Sciatic nerve (tissue), 2 donors: ENCODE measurements at regions not wholly inside any gene's neighbourhood (a gene's known extent, or its start where the extent isn't known, plus 50 kb on each side); places are given as distances from the start of the nearest gene placed in this dataset.
"Not testable (repeated sequence)": the region's sequence is repeated elsewhere in the genome, so short reads cannot be mapped to it uniquely, and the experiment has no call there.

Experiments used
- ATAC-seq: fragments of 200-7000 bp; cut with Tn5 transposase; one replicate; pipeline ENCODE4 v1.9.1; 2020; ENCODE audit warnings: mild to moderate bottlenecking, moderate library complexity
- DNase-seq: peaks from one replicate; pipeline ENCODE4 v3.0.0-alpha.2; 2020; ENCODE audit warnings: low spot score
- intact Hi-C: fragments of 100-400 bp; cut with DNase I; formaldehyde crosslinking; loops from one replicate; pipeline ENCODE4 v1.14.2; 2022
- donor health status: DM: no; HTN: no; CAD: no.
- donor health status: DM: no; HTN: no; CAD: no.

- DNase-seq (no peak), ATAC-seq (no peak)
- intact Hi-C loops: no loop called here
Measured at GRCh38 chr5:25488119-25488518, 843.3 kb upstream of the CDH10 start.

- ATAC-seq (no peak), DNase-seq (no peak)
- intact Hi-C loops: no loop called here
Measured at GRCh38 chr5:25484391-25484790, 839.6 kb upstream of the CDH10 start.

GRCh38 chr5:25481463-25481862 is 836.7 kb upstream of the CDH10 start:
- DNase-seq: no peak
- intact Hi-C loops: no loop called here
- no peak for ATAC-seq

- intact Hi-C loops: no loop called here
- ATAC-seq: no peak
Measured at GRCh38 chr5:25459082-25459481, 814.3 kb upstream of the CDH10 start.

GRCh38 chr5:25458628-25459027 is 813.9 kb upstream of the CDH10 start:
- intact Hi-C loops: no loop called here
- no peak for ATAC-seq
- no peak for DNase-seq

More at GRCh38 chr5:25459082-25459481, 814.3 kb upstream of the CDH10 start:
- no peak for DNase-seq

GRCh38 chr5:25453500-25453899 is 808.7 kb upstream of the CDH10 start:
- no peak for ATAC-seq
- no peak for DNase-seq
- intact Hi-C loops: no loop called here

DNA sequence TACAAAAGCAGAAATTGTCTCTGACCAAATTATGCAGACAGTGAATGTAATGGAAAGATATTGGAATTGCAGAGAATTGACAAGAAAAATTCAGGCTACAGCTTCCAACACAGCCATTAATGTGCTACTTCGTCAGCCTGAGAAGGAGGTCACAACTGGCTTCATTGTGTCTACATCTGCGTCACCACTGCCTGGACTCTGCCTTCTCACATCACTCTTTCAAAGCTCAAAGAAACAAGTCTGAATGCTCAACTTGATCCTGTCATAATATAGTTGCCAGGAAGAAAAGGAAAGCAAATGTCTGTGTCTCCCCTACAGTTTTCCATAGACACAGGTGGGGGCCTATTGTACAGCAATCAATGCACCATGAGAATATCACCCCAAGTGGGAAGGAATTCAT is 806.5 kb upstream of the CDH10 start:
- ATAC-seq (no peak), DNase-seq (no peak)
- intact Hi-C loops: no loop called here

DNA sequence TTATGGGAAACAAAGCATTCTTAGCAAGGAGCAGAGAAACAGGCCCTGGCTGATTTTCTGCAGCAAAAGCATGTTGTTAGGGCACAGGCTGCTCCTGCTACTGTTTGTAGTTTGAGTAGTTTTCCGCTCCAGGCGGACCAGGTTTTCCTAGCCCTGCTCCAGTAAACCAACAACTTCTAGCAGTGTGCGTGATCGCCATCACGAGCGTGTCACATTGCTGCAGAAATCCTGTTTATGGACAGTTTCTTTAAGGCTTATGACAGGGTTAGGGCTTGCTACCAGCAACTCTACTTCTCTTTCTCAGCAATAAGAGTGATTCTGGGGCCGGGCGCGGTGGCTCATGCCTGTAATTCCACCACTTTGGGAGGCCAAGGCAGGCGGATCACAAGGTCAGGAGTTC is 803.9 kb upstream of the CDH10 start:
- intact Hi-C loops: no loop called here
- DNase-seq (no peak), ATAC-seq (no peak)

DNA sequence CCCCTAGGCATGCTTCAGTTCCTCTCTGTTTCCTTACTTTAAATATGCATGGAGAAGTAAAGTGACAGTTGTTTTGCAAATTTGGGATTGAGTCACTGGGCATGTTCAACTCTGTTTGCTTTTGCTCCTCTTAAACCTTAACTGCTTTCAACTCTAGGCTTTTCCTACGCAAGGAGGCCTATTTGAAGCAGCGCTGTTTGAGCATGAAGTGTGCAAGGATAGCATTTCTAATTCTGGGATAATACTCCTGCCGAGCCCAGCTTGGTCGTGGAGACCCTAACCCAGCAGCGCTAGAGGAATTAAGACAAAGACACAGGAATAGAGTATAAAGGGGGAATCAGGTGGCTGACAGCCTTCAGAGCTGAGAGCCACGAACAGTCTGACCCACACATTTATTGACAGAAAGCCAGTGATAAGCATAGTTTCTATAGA is 803.4 kb upstream of the CDH10 start:
- DNase-seq (no peak), ATAC-seq (no peak)
- intact Hi-C loops: no loop called here

- intact Hi-C loops, DNase-seq, ATAC-seq: not testable (repeated sequence)
Measured at GRCh38 chr5:25446061-25446420, 801.3 kb upstream of the CDH10 start.

DNA sequence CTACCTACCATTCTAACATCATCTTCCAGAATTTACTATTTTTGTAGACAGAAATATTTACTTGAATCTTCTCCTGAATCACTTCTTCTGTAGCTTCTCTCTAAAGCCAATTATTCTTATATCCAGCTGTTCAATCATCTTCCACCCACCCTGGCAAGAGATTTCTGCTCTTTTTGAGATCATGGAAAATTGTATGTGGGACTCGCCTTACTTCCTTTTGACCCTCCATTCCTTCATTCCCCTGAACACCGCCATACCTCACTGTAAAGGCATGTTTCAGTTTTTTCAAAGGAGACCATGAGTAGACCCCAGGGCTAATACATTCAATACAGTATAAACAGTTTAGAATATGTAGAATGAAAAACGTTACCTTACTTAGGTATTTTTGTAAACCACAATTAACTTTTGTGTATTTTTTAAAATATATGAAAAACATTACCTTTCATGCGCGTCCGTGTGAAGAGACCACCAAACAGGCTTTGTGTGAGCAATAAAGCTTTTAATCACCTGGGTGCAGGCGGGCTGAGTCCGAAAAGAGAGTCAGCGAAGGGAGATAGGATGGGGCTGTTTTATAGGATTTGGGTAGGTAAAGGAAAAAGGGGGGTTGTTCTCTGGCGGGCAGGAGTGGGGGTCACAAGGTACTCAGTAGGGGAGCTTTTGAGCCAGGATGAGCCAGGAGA is 800.7 kb upstream of the CDH10 start:
- DNase-seq, intact Hi-C loops, ATAC-seq: not testable (repeated sequence)

GRCh38 chr5:25444697-25445096 is 799.9 kb upstream of the CDH10 start:
- intact Hi-C loops: no loop called here
- no peak for DNase-seq
- no peak for ATAC-seq

DNA sequence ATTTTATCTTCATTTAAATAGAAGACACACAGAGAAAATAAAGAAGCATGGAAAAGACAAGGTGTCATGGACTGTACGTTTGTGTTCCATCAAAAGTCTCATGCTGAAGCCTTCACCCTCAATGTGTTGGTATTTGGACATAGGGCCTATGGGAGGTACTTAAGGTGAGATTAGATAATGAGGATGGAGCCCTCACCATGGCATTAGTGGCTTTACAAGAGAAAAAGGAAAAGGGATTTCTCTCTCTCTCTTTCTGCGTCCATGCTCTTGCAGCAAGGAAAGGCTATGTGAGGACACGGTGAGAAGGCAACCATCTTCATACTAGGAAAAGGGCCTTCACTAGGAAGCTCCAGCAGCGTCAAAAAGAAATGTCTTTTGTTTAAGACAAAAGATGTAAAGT is 797.0 kb upstream of the CDH10 start:
- DNase-seq (no peak), ATAC-seq (no peak)
- intact Hi-C loops: no loop called here

- ATAC-seq (no peak), DNase-seq (no peak)
- intact Hi-C loops: no loop called here
Measured at GRCh38 chr5:25439025-25439424, 794.2 kb upstream of the CDH10 start.

DNA sequence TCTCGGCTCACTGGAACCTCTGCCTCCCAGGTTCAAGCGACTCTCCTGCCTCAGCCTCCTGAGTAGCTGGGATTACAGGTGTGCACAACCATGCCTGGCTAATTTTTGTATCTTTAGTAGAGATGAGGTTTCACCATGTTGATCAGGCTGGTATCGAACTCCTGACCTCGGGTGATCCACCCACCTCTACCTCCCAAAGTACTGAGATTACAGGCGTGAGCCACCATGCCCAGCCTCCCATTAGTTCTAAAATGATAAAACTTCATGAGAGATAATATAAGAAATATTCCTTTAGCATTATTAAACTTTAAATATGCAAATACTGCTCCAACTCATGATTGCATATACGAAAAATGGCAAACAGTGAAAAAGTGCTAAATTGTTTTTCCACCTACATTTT is 793.6 kb upstream of the CDH10 start:
- intact Hi-C loops, DNase-seq, ATAC-seq: not testable (repeated sequence)

DNA sequence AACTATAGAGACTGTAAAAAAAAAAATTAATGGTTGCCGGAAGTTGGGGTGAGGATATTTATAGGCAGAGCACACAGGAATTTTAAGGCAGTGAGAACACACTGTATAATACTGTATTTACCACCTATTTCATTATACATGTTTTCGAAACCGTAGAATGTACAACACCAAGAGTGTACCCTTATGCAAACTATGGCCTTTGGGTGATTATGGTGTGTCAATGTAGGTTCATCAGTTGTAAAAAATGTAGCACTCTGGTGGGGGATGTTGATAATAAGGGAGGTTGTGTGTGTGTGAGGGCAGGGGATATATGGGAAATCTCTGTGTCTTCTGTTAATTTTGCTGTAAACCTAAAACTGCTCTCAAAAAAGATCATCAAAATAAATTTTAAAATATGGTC is 791.7 kb upstream of the CDH10 start:
- DNase-seq: no peak
- intact Hi-C loops: no loop called here
- ATAC-seq: no peak

DNA sequence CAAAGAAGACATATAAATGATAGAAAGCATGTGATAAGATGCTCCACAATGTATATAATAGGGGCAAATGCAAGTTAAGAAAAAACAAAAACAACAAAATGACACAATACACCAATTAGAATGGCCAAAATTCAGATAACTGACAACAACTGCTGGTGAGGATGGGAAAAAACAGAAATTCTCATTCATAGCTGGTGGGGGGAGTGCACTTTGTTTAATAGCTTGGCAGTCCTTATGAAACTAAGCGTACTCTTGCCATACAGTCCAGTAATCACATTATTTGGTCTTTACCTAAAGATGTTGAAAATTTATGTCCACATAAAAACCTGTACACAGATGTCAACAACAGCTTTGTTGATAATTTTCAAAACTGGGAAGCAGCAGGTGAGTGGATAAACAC is 791.1 kb upstream of the CDH10 start:
- ATAC-seq (no peak), DNase-seq (no peak)
- intact Hi-C loops: no loop called here

GRCh38 chr5:25427240-25427639 is 782.5 kb upstream of the CDH10 start:
- intact Hi-C loops: no loop called here
- ATAC-seq: no peak

DNA sequence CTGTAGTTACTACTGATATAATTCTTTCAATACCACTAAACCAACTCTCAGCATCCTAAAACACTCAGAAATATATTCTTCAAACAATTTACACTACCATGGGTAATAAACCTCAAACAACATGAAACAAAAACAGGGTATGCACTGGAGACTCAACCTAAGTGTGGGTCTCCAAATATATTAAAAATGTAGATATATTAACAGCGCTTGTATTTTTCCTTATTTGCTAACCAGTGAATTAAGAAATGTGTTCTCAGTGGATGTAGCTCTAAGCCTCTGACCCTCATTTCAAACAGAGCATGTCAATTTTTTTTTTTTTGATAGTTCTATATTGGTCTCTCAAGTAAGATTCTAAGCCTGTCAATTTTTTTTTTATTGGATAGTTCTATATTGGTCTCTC is 778.5 kb upstream of the CDH10 start:
- no peak for ATAC-seq

More at GRCh38 chr5:25427240-25427639, 782.5 kb upstream of the CDH10 start:
- no peak for DNase-seq

GRCh38 chr5:25419684-25420083 is 774.9 kb upstream of the CDH10 start:
- no peak for ATAC-seq
- DNase-seq: no peak
- intact Hi-C loops: no loop called here

More for the DNA sequence above, 778.5 kb upstream of the CDH10 start:
- DNase-seq: no peak
- intact Hi-C loops: no loop called here

DNA sequence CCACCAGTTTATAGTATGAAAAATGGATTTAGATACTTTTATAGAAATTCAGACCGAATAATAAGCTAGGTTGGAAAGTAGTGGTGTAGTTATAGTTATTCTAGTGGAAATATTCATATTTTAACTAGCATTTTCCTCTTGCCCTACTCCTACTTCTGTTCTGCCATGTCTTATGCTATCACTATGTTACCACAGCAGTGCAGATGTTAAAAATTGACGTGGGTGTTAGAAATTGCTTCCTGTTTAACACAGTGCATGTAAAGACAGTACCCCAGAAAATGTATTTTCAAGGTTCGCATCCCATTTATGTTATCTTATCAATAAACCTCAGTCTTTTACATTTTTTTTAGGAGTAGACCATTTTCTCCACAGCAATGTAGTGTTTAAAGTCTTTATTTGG is 774.2 kb upstream of the CDH10 start:
- intact Hi-C loops: no loop called here
- ATAC-seq (no peak), DNase-seq (no peak)
